Esophagus (tissue), 2 donors: ENCODE measurements at regions not wholly inside any gene's neighbourhood (a gene's known extent, or its start where the extent isn't known, plus 50 kb on each side); places are given as distances from the start of the nearest gene placed in this dataset.

ENCODE experiments used
- H3K27ac ChIP-seq, 2 donors: one replicate each; pipeline ENCODE4 v1.5.1; 2013; ENCODE audit warnings: low read depth in 2 of 2, mild to moderate bottlenecking in 2 of 2, inconsistent platforms in 1 of 2, low read length in 1 of 2, moderate library complexity in 1 of 2
- H3K27me3 ChIP-seq, 2 donors: one replicate each; pipeline ENCODE4 v1.6.1; 2013; ENCODE audit warnings: low read length in 2 of 2, control low read depth in 1 of 2, mild to moderate bottlenecking in 1 of 2; ENCODE audit not compliant: insufficient read depth in 2 of 2, control insufficient read depth in 1 of 2
- H3K36me3 ChIP-seq, 2 donors: one replicate each; pipeline ENCODE4 v1.6.1; 2013; ENCODE audit warnings: low read length in 1 of 2; ENCODE audit not compliant: control insufficient read depth in 2 of 2, insufficient read depth in 2 of 2
- H3K4me1 ChIP-seq, 2 donors: one replicate each; pipeline ENCODE4 v1.6.1; 2013; ENCODE audit warnings: low read length in 1 of 2; ENCODE audit not compliant: control insufficient read depth in 2 of 2, insufficient read depth in 2 of 2
- H3K4me3 ChIP-seq, 2 donors: one replicate each; pipeline ENCODE4 v1.5.1; 2013; ENCODE audit warnings: low read length in 2 of 2, mild to moderate bottlenecking in 2 of 2, low read depth in 1 of 2, moderate library complexity in 1 of 2
- H3K9me3 ChIP-seq, 2 donors: one replicate each; pipeline ENCODE4 v1.6.1; 2013; ENCODE audit warnings: mild to moderate bottlenecking in 2 of 2, low read depth in 1 of 2, low read length in 1 of 2, moderate library complexity in 1 of 2; ENCODE audit not compliant: control insufficient read depth in 2 of 2, insufficient read depth in 1 of 2
- WGBS, 2 donors: extraction: QIAGEN DNeasy Blood & Tissue Kit; methylation state at CpG; one replicate each; pipeline ENCODE4 v1.1.7; 2013; 5-methylcytosine and 5-hydroxymethylcytosine counted together
- donor health status: healthy with polysubstance abuse.
- donor health status: Bipolar disorder and iron deficiency.

GRCh38 chr16:85495823-85496538 is 117.1 kb upstream of the GSE1 start:
- H3K27ac ChIP-seq: no peak overlapping the region
- 93% methylated on average over 40 of the region's 40 CpGs for WGBS, 2 donors
- H3K36me3 ChIP-seq: no peaks in the 10 kb centered on the region
- peaks cover 0 to 18% of the 10 kb centered on the region in 2 donors for H3K4me1 ChIP-seq
- H3K27me3 ChIP-seq: no peaks in the 10 kb centered on the region
- H3K9me3 ChIP-seq: no peaks in the 10 kb centered on the region
- no peak overlapping the region for H3K4me3 ChIP-seq

GRCh38 chr16:85497622-85498314 is 115.4 kb upstream of the GSE1 start:
- no peak overlapping the region for H3K4me3 ChIP-seq
- H3K36me3 ChIP-seq: no peaks in the 10 kb centered on the region
- H3K4me1 ChIP-seq: peaks cover 0 to under 1% of the 10 kb centered on the region in 2 donors
- H3K27ac ChIP-seq: no peak overlapping the region
- no peaks in the 10 kb centered on the region for H3K9me3 ChIP-seq
- 84 to 88% methylated on average over 17 of the region's 17 CpGs for WGBS, 2 donors
- no peaks in the 10 kb centered on the region for H3K27me3 ChIP-seq

- 80 to 86% methylated on average over 8 of the region's 8 CpGs for WGBS, 2 donors
These were observed 114.5 kb upstream of the GSE1 start for GRCh38 chr16:85498607-85499006.

GRCh38 chr16:85500220-85500619 is 112.9 kb upstream of the GSE1 start:
- 79 to 86% methylated on average over 12 of the region's 12 CpGs for WGBS, 2 donors
- H3K36me3 ChIP-seq: no peaks in the 10 kb centered on the region

More at GRCh38 chr16:85498607-85499006, 114.5 kb upstream of the GSE1 start:
- Histone ChIP-seq H3K4me3 (no peak overlapping the region), H3K27ac (no peak overlapping the region), H3K27me3 (no peaks in the 10 kb centered on the region), H3K4me1 (no peaks in the 10 kb centered on the region), H3K36me3 (no peaks in the 10 kb centered on the region), H3K9me3 (no peaks in the 10 kb centered on the region)

GRCh38 chr16:85501900-85502299 is 111.2 kb upstream of the GSE1 start:
- H3K9me3 ChIP-seq: no peaks in the 10 kb centered on the region
- no peaks in the 10 kb centered on the region for H3K27me3 ChIP-seq
- 86 to 97% methylated on average over 11 of the region's 11 CpGs for WGBS, 2 donors
- no peaks in the 10 kb centered on the region for H3K4me1 ChIP-seq
- no peak overlapping the region for H3K27ac ChIP-seq
- no peak overlapping the region for H3K4me3 ChIP-seq
- H3K36me3 ChIP-seq: no peaks in the 10 kb centered on the region

More at GRCh38 chr16:85500220-85500619, 112.9 kb upstream of the GSE1 start:
- Histone ChIP-seq H3K4me3 (no peak overlapping the region), H3K27ac (no peak overlapping the region), H3K4me1 (no peaks in the 10 kb centered on the region), H3K9me3 (no peaks in the 10 kb centered on the region), H3K27me3 (no peaks in the 10 kb centered on the region)

GRCh38 chr16:85502357-85502756 is 110.8 kb upstream of the GSE1 start:
- no peaks in the 10 kb centered on the region for H3K4me1 ChIP-seq
- H3K4me3 ChIP-seq: no peak overlapping the region
- WGBS, 2 donors: 87 to 88% methylated on average over 11 of the region's 11 CpGs
- H3K9me3 ChIP-seq: no peaks in the 10 kb centered on the region
- H3K27me3 ChIP-seq: no peaks in the 10 kb centered on the region
- H3K27ac ChIP-seq: no peak overlapping the region
- no peaks in the 10 kb centered on the region for H3K36me3 ChIP-seq

- no peaks in the 10 kb centered on the region for H3K36me3 ChIP-seq
- 88 to 91% methylated on average over 26 of the region's 26 CpGs for WGBS, 2 donors
These were observed 109.4 kb upstream of the GSE1 start for GRCh38 chr16:85503679-85504231.

GRCh38 chr16:85504242-85504641 is 108.9 kb upstream of the GSE1 start:
- Histone ChIP-seq H3K27me3 (no peaks in the 10 kb centered on the region), H3K9me3 (no peaks in the 10 kb centered on the region), H3K4me3 (no peak overlapping the region), H3K36me3 (no peaks in the 10 kb centered on the region), H3K27ac (no peak overlapping the region), H3K4me1 (no peaks in the 10 kb centered on the region)
- 79 to 85% methylated on average over 9 of the region's 9 CpGs for WGBS, 2 donors

More at GRCh38 chr16:85503679-85504231, 109.4 kb upstream of the GSE1 start:
- Histone ChIP-seq H3K27me3 (no peaks in the 10 kb centered on the region), H3K4me1 (no peaks in the 10 kb centered on the region), H3K9me3 (no peaks in the 10 kb centered on the region), H3K27ac (no peak overlapping the region), H3K4me3 (no peak overlapping the region)

- Histone ChIP-seq H3K27me3 (no peaks in the 10 kb centered on the region), H3K27ac (no peak overlapping the region), H3K36me3 (no peaks in the 10 kb centered on the region), H3K9me3 (no peaks in the 10 kb centered on the region), H3K4me3 (no peak overlapping the region), H3K4me1 (no peaks in the 10 kb centered on the region)
- 80 to 85% methylated on average over 20 of the region's 20 CpGs for WGBS, 2 donors
These were observed 107.1 kb upstream of the GSE1 start for GRCh38 chr16:85505794-85506634.
